ENCODE measurements at regions not wholly inside any gene's neighbourhood (a gene's known extent, or its start where the extent isn't known, plus 50 kb on each side); places are given as distances from the start of the nearest gene placed in this dataset.

DNA sequence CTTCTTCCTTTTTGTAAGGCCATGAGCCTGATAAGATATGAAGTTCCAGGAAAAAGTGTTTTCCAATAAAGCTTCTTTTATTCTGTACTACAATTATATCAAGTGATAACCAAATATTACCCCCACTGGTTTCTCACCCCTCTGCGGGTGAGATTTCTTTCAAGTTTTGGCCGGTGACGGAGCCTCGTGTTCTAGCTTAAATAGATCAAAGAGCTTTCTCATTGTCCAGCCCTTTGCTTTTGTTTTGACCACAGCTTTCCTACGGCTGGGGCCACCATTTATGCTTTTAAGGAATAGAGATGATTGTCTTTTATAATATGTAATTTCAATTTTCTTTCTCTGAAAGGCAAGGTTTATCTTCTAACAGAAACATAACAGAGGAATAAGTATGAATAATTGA lies 196.7 kb upstream of the MTPN start:
- TF ChIP-seq CTCF (IDR thresholded peaks at IDR 0.05; ENCODE audit: control extremely low read depth in 1 of 3, insufficient read depth in 1 of 3, low read depth in 1 of 3, low read length in 3 of 3) (no peak), CHD2 (IDR thresholded peaks at IDR 0.05; ENCODE audit: low read length) (no peak), RNF2 (IDR thresholded peaks at IDR 0.05; ENCODE audit: borderline replicate concordance, low read depth, low read length, missing control alignments, poor library complexity, severe bottlenecking) (no peak)
